C4-2B (cell line): ENCODE measurements at regions not wholly inside any gene's neighbourhood (a gene's known extent, or its start where the extent isn't known, plus 50 kb on each side); places are given as distances from the start of the nearest gene placed in this dataset.

Experiments
- H3K27ac ChIP-seq: fragments of 450-650 bp; 2 replicates; pipeline ENCODE4 v1.5.1; 2017
- CTCF ChIP-seq: fragments of 450-650 bp; conservative IDR thresholded peaks from 2 replicates; pipeline ENCODE4 v1.5.1; 2017; ENCODE audit warnings: mild to moderate bottlenecking
- ZFX ChIP-seq: fragments of 450-650 bp; IDR thresholded peaks from 2 replicates; pipeline ENCODE4 v1.6.1; 2017

DNA sequence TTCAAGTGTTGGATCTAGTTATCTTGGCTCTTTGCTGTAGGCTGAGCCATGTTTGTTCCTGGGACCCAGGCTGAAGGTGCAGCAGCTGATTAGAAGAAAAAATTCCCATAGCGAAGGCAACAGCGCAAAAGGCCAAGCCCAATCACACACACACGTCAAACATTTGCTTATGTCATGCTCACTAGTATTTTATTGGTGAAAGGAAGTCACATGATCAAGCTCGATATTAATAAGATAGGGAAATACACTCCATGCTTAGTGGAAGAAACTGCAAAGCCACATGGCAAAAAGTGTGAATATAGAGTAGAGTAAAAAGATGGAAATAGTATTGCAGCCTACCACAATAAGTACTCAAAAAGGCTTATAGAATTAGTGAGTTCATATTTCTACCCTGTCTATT, 373.5 kb upstream of the FAR2 start:
- TF ChIP-seq ZFX (no peak), CTCF (no peak)
- H3K27ac ChIP-seq, result no peak overlapping the region

DNA sequence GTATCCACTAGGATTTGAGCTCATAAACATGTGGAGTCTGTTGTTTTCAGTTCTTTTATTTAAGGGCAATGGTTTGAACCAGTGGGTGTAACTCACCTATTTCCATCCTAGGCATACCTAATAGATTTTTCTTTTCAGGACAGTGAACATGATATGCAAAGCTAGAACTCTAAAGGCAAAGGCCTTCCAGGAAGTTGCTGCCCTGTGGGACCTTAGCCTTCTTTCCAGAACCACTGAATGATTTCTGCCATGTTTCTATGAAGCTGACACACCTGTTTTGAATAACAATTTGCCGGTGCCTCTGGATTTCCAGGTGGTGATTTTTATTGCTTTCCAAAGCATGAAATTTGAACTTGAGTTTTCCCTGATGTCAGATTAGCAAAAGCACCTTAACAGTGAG, 372.9 kb upstream of the FAR2 start:
- no peak overlapping the region for H3K27ac ChIP-seq
- TF ChIP-seq CTCF (no peak), ZFX (no peak)

GRCh38 chr12:28776913-28777422, 372.1 kb upstream of the FAR2 start:
- no peak for TF ChIP-seq CTCF
- no peak overlapping the region for H3K27ac ChIP-seq

DNA sequence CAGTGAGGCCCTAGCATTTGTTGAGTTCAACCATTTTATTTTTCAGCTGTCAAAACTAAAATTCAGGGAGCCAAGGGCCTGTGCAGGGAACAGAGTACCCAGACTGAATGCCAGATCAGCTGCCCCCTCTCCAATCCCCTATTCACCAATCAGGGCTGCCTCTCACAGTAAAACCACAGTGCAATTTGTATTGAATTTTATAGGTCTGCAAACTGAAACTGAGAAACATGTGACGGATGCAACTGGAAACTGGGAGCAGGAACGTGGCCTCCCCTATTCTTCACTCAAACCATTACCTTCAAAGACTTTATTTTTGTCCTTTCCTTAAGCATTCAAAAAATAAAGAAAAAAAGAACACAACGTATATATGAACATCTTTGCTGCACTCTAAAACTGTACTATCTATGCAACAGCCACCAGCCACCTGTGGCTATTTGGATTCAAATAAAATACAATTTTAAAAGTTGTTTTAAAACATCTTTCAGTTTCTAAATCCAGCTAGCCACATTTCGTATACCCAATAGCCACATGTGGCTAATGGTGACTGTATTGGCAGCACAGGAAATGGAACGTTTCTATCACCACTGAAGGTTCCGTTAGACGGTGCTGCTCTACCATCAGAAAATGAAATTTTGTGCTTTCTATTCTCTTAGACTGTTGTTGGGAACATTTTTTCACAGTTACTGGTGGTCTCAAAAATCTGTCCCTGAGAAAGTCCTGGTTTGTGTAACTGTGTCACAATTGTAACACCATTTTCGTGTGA, 371.3 kb upstream of the FAR2 start:
- no peak overlapping the region for H3K27ac ChIP-seq
- TF ChIP-seq ZFX (no peak), CTCF (no peak)

- no peak overlapping the region for H3K27ac ChIP-seq
- TF ChIP-seq CTCF, result no peak
- TF ChIP-seq ZFX, result no peak
These were observed 369.0 kb upstream of the FAR2 start for GRCh38 chr12:28780096-28780495.

- TF ChIP-seq CTCF (no peak), ZFX (no peak)
- no peak overlapping the region for H3K27ac ChIP-seq
These were observed 368.1 kb upstream of the FAR2 start for GRCh38 chr12:28780960-28781359.

GRCh38 chr12:28781671-28782652, 367.1 kb upstream of the FAR2 start:
- TF ChIP-seq CTCF (no peak), ZFX (no peak)
- H3K27ac ChIP-seq, result no peak overlapping the region
